Caki2 (cell line): ENCODE measurements at regions not wholly inside any gene's neighbourhood (a gene's known extent, or its start where the extent isn't known, plus 50 kb on each side); places are given as distances from the start of the nearest gene placed in this dataset.

Experiments used
- DNase-seq: peaks from one replicate; pipeline ENCODE4 v3.0.0-alpha.2; 2015; ENCODE audit warnings: low read depth
- in situ Hi-C: cut with HindIII; loops from 2 replicates; pipeline ENCODE4 v1.10.0; 2016; ENCODE audit warnings: low sequenced_read_pairs, low pct_unique_long_range_greater_than_20kb, mixed read lengths

DNA sequence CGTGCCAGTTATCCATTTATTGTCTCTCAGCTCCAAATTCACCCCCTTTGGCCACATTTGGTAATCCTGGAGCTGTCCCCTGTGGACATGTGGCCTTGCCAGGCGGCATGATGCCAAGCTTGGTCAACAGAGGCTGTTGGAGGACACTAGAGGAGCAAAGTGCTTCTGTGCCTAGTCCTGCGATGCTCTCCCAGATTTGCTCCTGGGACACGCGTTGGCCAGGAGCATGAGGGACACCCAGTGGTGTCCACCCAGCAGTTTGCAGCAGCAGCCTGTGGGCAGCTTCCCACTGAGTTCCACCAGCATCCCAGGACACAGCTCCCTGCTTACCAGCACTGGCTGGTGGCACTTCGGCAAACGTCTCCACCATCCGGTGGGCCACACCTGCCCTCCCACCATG lies 55.5 kb upstream of the STEAP1B start:
- DNase-seq: no peak
- in situ Hi-C loops: loop anchor here (25.0 kb wide), 1 partner anchor 507 kb away; no protein-coding TSS in a partner anchor

DNA sequence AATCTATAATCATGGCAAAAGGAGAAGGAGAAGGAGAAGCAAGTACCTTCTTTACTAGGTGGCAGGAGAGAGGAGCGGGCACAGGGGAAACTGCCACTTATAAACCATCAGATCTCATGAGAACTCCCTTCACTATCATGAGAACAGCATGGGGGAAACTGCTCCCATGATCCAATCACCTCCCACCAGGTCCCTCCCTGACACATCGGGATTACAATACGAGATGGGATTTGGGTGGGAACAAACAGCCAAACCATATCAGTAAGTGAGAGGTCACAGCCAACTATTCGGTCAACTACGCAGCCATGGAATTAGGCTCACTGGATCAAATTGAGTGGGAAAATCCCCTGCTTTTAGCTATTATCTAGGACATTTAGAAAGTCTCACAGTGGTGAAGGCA lies 54.2 kb upstream of the STEAP1B start:
- in situ Hi-C loops: loop anchor here (25.0 kb wide), 1 partner anchor 508 kb away; no protein-coding TSS in a partner anchor
- DNase-seq: no peak

GRCh38 chr7:22551768-22552513 lies 52.0 kb upstream of the STEAP1B start:
- in situ Hi-C loops: loop anchor here (25.0 kb wide), 1 partner anchor 510 kb away; no protein-coding TSS in a partner anchor
- no peak for DNase-seq

DNA sequence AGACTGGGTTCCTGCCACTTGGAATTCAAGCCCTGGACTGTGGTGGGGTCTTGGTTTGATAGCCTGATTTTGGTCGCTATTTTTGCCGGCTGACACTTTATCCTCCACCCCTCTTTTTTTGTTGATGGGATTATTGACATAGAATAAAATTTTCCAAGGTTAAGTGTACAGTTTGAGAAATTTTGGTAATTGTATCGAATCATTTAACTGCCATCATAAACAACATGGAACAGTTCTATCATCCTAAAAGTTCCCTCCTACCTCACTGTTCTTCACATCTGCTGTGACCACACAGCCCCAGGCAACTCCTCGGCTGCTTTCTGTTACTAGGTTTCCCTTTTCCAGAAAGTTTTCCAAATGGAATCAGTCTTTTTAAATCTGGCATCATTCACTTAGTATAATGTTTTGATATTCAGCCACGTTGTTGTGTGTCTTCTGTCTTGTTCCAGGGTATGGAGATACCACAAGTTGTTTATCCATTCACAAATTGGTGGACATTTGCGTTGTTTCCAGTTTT lies 50.6 kb upstream of the STEAP1B start:
- DNase-seq: no peak
- in situ Hi-C loops: loop anchor here (25.0 kb wide), 1 partner anchor 512 kb away; no protein-coding TSS in a partner anchor

GRCh38 chr7:22549667-22550513 lies 49.9 kb upstream of the STEAP1B start:
- in situ Hi-C loops: loop anchor here (25.0 kb wide), 1 partner anchor 512 kb away; no protein-coding TSS in a partner anchor
- no peak for DNase-seq
